Endometrium (tissue), 2 donors: ENCODE measurements at regions not wholly inside any gene's neighbourhood (a gene's known extent, or its start where the extent isn't known, plus 50 kb on each side); places are given as distances from the start of the nearest gene placed in this dataset.
"Not testable (repeated sequence)": the region's sequence is repeated elsewhere in the genome, so short reads cannot be mapped to it uniquely, and the experiment has no call there.

Experiments
- FAIRE-seq: peaks from 2 replicates; lab custom pipeline; 2012; peaks lifted over from hg19 to GRCh38; lab: Jason Lieb, UNC
- donor health status: control.
- donor health status: control.

GRCh38 chr3:159732172-159733111 lies 256.2 kb upstream of the IL12A start:
- FAIRE-seq: no peak

DNA sequence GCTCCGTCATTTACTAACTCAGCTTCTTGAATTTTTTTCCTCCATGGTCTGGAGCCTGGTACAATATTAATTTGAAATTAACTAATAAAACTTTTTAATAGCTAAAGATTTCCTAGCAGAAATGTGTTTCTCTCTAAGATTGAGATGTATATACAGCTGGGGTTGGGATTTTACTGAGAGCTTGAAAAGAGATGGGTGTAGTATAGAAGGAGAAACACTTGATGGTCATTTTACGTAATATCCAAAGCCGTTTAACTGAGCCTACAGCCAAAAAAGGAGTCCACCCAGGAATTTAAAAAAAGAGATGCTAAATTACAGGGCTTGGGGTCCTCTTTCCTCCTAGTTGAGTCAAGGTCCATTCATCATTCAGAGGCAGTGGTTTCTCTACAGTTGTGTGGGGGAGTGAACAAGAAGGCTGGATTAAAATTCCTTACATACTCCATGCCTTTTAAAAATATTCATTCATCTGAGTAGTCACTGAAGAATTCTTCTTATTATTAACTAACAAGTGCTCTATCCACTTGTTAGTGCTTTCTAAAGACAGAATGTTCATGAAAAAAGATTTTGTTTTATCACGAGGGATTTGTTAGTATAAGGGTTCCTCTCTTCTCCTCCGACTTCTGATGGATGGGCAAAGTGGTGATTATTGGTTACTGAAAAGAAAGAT lies 255.3 kb upstream of the IL12A start:
- FAIRE-seq: no peak

- FAIRE-seq: no peak
Measured at GRCh38 chr3:159734681-159735080, 254.0 kb upstream of the IL12A start.

DNA sequence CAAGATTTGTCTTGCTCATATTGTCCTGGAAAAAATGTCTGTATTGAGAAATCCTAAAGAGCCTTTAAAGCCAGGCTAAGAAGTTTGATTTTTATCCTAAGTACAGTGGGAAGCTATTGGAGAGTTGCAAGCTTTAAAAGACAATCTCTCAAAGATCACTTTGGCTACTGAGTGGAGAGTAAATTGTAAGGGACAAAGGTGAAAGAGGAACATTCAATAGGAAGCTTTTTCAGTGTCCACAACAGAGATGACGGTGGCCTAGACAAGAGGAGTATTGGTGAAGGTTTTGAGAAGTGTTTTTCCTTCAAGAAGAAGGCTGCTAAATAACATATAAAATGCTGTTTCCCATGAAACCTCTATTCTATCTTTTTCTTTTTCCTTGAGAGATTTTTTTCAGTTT lies 249.5 kb upstream of the IL12A start:
- FAIRE-seq: no peak

- FAIRE-seq: no peak
Measured at GRCh38 chr3:159739969-159740368, 248.7 kb upstream of the IL12A start.

GRCh38 chr3:159741281-159741680 lies 247.4 kb upstream of the IL12A start:
- no peak for FAIRE-seq

DNA sequence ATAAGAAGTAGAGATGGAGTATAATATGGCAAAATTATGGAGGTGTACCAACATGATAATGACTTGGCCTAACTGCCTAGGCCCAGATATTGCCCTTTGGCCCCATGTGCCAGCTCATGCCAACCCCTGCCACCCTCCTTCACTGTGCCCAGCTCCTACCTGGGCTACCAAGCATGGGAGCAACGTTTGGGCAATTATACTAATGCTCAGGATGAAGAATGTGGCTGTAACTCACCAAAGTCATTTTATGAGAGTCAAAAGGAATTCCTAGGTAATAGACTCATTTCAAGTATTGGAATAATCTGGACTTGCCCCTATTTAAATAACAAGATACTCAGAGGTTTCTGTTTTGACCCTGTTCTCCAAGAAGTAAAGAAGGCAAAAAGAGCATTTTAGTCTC lies 240.2 kb upstream of the IL12A start:
- no peak for FAIRE-seq

GRCh38 chr3:159749406-159749805 lies 239.2 kb upstream of the IL12A start:
- FAIRE-seq: no peak

- no peak for FAIRE-seq
Measured at GRCh38 chr3:159751146-159751545, 237.5 kb upstream of the IL12A start.

DNA sequence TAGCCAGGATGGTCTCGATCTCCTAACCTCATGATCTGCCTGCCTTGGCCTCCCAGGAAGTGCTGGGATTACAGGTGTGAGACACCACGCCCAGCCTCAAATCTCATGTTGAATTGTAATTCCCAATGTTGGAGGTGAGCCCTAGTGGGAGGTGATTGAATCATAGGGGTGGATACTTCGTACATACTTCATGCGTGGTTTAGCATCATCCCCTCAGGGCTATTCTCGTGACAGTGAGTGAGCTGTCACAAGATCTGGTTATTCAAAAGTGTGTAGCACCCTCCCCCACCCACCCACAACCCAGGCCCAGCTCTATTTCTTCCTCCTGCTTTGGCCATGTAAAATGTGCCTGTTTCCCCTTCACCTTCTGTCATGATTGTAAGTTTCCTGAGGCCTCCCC lies 236.9 kb upstream of the IL12A start:
- no peak for FAIRE-seq

GRCh38 chr3:159756279-159757207 lies 232.1 kb upstream of the IL12A start:
- not testable (repeated sequence) for FAIRE-seq

DNA sequence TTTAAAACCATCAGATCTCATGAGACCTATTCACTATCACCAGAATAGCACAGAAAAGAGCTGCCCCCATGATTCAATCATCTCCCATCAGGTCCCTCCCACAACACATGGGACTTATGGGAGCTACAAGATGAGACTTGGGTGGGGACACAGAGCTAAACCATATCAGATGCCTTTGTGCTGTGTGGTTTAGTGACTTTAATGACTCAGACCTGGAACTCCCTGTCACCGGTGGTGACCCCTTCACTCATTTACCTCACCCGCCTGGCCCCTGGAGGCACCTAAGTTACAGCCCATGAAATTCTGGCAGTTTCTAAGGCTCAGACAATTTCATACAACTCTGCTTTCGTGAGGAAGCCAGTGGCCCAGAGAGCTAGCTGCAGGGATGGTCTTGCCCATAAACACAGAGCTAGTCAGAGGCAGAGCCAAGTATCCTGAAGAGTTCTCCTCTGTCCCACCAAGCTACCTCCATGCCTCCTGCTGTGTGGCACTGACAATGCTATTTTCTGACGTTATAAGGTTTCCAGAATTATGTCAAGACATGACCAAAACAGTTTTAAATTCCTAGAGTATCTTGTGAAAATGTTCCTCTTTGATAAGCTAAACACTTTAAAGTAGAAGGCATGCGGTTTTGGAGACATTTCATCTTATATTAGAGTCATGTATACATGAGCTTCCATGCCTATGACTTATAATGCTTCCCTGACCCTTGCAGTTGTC lies 231.1 kb upstream of the IL12A start:
- FAIRE-seq: no peak

DNA sequence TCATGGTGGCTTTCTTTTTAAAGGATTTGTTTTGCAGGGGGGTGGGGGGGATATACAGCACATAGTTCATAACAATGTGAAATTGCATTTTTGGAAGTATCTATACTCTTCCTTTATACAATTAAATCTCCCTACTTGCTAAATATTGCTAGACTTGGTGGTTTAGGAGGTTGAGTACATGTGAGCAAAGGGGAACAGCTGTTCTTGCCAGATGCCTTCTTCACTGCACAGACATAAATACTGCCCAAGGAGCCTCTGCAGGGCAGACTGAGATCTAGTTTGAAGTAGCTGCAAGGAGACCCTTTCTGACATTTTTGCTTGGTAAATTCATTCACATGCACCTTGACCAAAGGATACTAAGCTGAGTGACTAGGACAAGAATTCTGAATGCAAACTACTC lies 228.6 kb upstream of the IL12A start:
- FAIRE-seq: no peak

- FAIRE-seq: no peak
Measured at GRCh38 chr3:159761369-159761768, 227.3 kb upstream of the IL12A start.

- FAIRE-seq: no peak
Measured at GRCh38 chr3:159761848-159762635, 226.6 kb upstream of the IL12A start.

DNA sequence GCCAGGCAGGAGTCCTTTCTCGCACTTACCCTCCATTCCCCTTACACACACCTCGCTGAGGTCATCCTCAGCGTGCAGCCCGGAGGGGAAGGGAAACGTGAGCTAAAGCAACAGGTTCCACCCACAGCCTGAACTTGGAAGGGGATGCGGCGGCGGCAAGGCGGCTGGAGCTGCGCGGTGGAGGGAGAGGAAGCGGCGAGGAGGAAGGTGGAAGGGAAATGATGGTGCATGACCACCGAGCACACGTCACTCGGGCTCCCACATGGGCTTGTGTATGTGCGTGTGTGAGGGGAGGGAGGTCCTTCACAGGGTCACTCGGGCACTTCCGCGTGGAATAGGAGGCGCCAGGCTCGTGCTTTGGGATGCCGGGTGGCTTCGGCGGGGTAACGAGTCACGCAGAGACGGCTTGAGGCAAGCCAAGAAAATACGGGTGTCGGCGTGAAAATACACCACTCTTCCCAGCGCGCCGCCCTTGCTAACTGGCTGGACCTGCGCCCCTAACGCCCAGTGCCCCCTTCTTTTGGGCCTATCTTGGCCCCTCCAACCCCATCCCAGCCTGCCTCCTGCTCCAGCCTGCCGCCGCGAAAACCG lies 225.5 kb upstream of the IL12A start:
- FAIRE-seq: no peak

GRCh38 chr3:159763602-159764489 lies 224.8 kb upstream of the IL12A start:
- no peak for FAIRE-seq

DNA sequence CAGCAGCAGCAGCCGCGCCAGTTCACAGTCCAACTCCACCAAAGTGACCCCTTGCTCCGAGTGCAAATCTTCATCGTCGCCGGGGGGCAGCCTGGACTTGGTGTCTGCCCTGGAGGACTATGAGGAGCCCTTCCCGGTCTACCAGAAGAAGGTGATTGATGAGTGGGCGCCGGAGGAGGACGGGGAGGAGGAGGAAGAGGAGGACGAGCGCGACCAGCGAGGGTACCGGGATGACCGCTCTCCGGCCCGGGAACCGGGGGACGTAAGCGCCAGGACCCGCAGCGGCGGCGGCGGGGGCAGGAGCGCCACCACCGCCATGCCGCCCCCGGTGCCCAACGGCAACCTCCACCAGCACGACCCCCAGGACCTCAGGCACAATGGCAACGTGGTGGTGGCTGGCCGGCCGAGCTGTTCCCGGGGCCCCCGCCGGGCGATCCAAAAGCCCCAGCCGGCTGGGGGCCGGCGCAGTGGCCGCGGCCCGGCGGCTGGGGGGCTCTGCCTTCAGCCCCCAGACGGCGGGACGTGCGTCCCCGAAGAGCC lies 224.1 kb upstream of the IL12A start:
- no peak for FAIRE-seq
